SKM-1 treated with dmso at 0.1 percent for 144 hours (cell line): ENCODE measurements at regions not wholly inside any gene's neighbourhood (a gene's known extent, or its start where the extent isn't known, plus 50 kb on each side); places are given as distances from the start of the nearest gene placed in this dataset.

ENCODE experiments used
- DNase-seq: peaks from one replicate; lab custom pipeline; 2025; ENCODE audit not compliant: unreplicated experiment; lab: John Stamatoyannopoulos, UW

- no peak for DNase-seq
Measured at GRCh38 chr7:81533426-81533825, 236.4 kb downstream of the HGF start.

GRCh38 chr7:81529785-81530184 lies 240.1 kb downstream of the HGF start:
- no peak for DNase-seq

- DNase-seq = no peak
Measured at GRCh38 chr7:81527651-81528050, 242.2 kb downstream of the HGF start.

GRCh38 chr7:81526971-81527370 lies 242.9 kb downstream of the HGF start:
- no peak for DNase-seq

- DNase-seq = no peak
Measured at GRCh38 chr7:81525841-81526240, 244.0 kb downstream of the HGF start.

GRCh38 chr7:81519886-81520285 lies 250.0 kb downstream of the HGF start:
- no peak for DNase-seq

- no peak for DNase-seq
Measured at GRCh38 chr7:81516898-81517297, 252.9 kb downstream of the HGF start.

GRCh38 chr7:81515009-81515408 lies 254.8 kb downstream of the HGF start:
- no peak for DNase-seq

GRCh38 chr7:81514546-81514945 lies 255.3 kb downstream of the HGF start:
- no peak for DNase-seq

- DNase-seq = no peak
Measured at GRCh38 chr7:81510122-81510521, 259.7 kb downstream of the HGF start.

GRCh38 chr7:81507221-81507620 lies 262.6 kb downstream of the HGF start:
- no peak for DNase-seq

- DNase-seq = no peak
Measured at GRCh38 chr7:81506609-81507008, 263.2 kb downstream of the HGF start.

- DNase-seq = no peak
Measured at GRCh38 chr7:81503771-81504170, 266.1 kb downstream of the HGF start.

GRCh38 chr7:81503336-81503735 lies 266.5 kb downstream of the HGF start:
- no peak for DNase-seq

- no peak for DNase-seq
Measured at GRCh38 chr7:81501220-81501619, 268.6 kb downstream of the HGF start.

GRCh38 chr7:81500631-81501030 lies 269.2 kb downstream of the HGF start:
- no peak for DNase-seq

GRCh38 chr7:81499262-81500116 lies 270.4 kb downstream of the HGF start:
- DNase-seq = peak; percentile 39

GRCh38 chr7:81498176-81498575 lies 271.7 kb downstream of the HGF start:
- no peak for DNase-seq

GRCh38 chr7:81492910-81493309 lies 276.9 kb downstream of the HGF start:
- no peak for DNase-seq

GRCh38 chr7:81492240-81492639 lies 277.6 kb downstream of the HGF start:
- DNase-seq = no peak

GRCh38 chr7:81491573-81491972 lies 278.3 kb downstream of the HGF start:
- DNase-seq = no peak

GRCh38 chr7:81488210-81488609 lies 281.6 kb downstream of the HGF start:
- no peak for DNase-seq

- peak; percentile 41 for DNase-seq
Measured at GRCh38 chr7:81487516-81487915, 282.3 kb downstream of the HGF start.
